ENCODE measurements at regions not wholly inside any gene's neighbourhood (a gene's known extent, or its start where the extent isn't known, plus 50 kb on each side); places are given as distances from the start of the nearest gene placed in this dataset.

DNA sequence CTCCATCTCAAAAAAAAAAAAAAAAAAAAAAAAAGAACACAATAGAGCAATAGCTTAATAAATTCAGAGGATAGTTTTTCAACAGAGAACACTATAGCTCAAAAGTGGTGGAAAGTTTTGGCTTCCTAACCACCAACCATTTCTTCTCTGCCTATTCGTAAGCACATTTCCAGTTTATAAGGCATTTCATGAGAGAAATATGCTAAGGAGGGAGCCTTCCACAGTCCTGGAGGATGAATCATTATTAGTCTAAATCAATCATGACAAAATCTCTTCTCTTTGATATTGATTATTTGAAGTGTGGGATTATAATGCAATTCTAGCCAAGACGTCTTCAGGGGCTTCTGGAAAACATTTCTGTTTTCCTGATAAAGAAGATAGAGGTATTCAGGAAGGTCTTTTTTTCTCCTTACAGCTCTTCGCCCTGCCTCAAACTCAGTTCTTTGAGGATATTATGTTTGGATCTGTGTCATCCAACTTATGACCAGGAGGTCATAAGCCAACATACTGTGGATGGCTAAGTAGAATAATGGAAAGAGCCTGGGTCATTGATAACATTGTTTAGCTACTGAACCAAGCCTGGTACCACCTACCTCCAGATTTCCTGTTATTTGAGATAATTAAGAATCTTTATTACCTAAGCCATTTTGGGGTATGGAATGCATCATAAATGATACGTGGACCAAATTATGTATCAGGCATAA is 207.3 kb downstream of the TRIB2 start:
- no peak for TF ChIP-seq EZH2 (IDR thresholded peaks at IDR 0.05)
- TF ChIP-seq CTCF (IDR thresholded peaks at IDR 0.05), result no peak
- no peak for TF ChIP-seq EZH2phosphoT487 (IDR thresholded peaks at IDR 0.05)
